HUES6 (cell line): ENCODE measurements at regions not wholly inside any gene's neighbourhood (a gene's known extent, or its start where the extent isn't known, plus 50 kb on each side); places are given as distances from the start of the nearest gene placed in this dataset.

Source experiments
- H3K27ac ChIP-seq: 2 replicates; pipeline ENCODE4 v1.7.0; 2013; ENCODE audit warnings: low read depth, mild to moderate bottlenecking, low read length, inconsistent platforms
- H3K27me3 ChIP-seq: 2 replicates; pipeline ENCODE4 v1.6.1; 2013; ENCODE audit warnings: low read length; ENCODE audit not compliant: control insufficient read depth, insufficient read depth
- H3K36me3 ChIP-seq: 2 replicates; pipeline ENCODE4 v1.6.1; 2013; ENCODE audit warnings: low read length; ENCODE audit not compliant: control insufficient read depth, insufficient read depth
- H3K4me1 ChIP-seq: 2 replicates; pipeline ENCODE4 v1.6.1; 2013; ENCODE audit warnings: low read length; ENCODE audit not compliant: control insufficient read depth, insufficient read depth
- H3K4me3 ChIP-seq: 2 replicates; pipeline ENCODE4 v1.5.1; 2013; ENCODE audit warnings: low read depth, low read length
- H3K9ac ChIP-seq: one replicate; pipeline ENCODE4 v1.6.1; 2013; ENCODE audit warnings: mild to moderate bottlenecking, low read length
- H3K9me3 ChIP-seq: 2 replicates; pipeline ENCODE4 v1.6.1; 2013; ENCODE audit warnings: low read depth, low read length; ENCODE audit not compliant: control insufficient read depth, insufficient read depth

DNA sequence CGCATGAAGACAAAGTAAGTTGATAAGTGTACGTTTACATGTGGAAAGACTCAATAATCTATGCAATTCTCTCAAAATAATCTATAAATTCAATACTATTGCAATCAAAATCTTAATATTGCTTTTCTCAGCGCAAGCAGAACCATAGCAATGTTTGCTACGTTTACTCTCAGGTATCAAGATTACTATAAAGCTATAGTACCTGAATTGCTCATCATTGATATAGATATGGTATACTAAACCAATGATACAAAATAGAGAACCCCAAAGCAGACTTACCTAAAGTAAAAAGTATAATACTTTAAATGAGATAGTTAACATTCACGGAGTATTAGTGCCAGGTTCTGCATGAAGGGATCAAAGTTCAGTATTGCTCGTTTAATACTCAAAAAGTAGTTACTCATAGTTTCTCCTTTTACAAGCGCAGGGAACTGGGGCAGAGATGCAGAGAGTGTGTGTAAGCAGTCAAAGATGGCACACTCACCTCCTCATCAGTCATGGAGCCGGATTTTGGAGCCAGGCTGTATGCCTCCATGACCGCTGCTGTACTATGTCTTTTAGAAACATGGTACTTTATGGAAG is 391.0 kb upstream of the ID2 start:
- Histone ChIP-seq H3K4me1 (no peaks in the 10 kb centered on the region), H3K9ac (no peak overlapping the region), H3K27me3 (no peaks in the 10 kb centered on the region; the same call in 1 of the 2 replicates), H3K27ac (no peak overlapping the region), H3K4me3 (no peak overlapping the region), H3K36me3 (no peaks in the 10 kb centered on the region), H3K9me3 (peaks cover 6% of the 10 kb centered on the region; the same call in 1 of the 2 replicates)

DNA sequence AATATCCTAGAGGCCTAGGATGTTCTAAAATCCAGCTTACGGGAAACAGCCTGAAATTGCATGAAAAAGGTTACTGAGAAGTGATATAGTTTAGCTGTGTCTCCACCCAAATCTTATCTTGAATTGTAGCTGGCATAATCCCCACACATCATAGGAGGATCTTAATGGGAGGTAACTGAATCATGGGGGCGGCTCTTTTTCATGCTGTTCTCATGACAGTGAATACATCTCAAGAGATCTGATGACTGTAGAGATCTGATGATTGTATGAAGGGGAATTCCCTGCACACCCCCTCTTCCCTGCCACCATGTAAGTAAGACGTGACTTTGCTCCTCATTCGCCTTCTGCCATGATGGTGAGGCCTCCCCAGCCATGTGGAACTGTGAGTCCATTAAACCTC is 385.6 kb upstream of the ID2 start:
- H3K27me3 ChIP-seq, result no peaks in the 10 kb centered on the region; the same call in 1 of the 2 replicates
- no peak overlapping the region for H3K9ac ChIP-seq
- no peaks in the 10 kb centered on the region for H3K4me1 ChIP-seq
- H3K9me3 ChIP-seq, result peaks cover 6% of the 10 kb centered on the region; the same call in 1 of the 2 replicates
- no peak overlapping the region for H3K4me3 ChIP-seq
- H3K27ac ChIP-seq, result no peak overlapping the region
- no peaks in the 10 kb centered on the region for H3K36me3 ChIP-seq

DNA sequence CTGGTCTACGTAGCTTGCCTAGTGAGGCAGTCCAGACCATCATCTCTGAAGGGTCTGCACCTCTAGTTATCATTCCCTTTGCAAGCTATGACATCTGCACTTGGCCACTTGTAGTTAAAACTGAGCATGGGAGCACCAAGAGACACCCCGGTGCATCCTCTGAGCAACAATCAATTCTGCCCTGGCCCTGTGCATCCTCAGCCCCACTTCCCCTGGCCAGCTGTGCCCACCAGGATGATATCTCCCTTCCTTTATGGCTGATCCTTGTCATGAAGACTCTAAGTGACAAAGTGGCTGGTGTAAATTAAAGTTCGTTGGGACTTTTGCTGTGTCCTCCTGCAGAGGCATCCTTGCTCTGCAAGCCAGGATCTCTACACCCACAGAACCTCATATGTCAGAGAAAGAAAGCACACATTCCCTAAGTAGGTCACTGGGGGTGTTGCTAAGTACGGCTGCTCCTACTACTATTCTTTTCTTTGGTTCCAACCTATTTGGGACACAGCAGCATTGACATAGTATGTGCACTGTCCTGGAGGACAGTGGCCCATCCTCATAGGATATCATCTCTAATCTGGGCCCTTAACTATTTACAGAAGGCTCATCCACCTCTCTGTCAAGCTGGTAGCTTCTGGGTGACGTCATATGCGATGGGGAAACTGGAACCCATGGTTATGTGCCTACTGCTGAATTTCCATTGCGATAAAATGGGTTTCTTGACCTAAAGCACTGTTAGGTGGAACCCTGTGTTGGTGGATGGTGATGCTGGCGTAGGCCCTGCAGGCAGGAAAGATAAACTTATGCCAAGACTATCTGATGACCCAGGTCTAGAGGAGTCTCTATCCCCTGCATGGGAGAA is 384.3 kb upstream of the ID2 start:
- H3K9me3 ChIP-seq, result peaks cover 6% of the 10 kb centered on the region; the same call in 1 of the 2 replicates
- no peak overlapping the region for H3K27ac ChIP-seq
- H3K36me3 ChIP-seq, result no peaks in the 10 kb centered on the region
- peaks cover 6% of the 10 kb centered on the region for H3K4me1 ChIP-seq
- H3K27me3 ChIP-seq, result no peaks in the 10 kb centered on the region; the same call in 1 of the 2 replicates
- H3K4me3 ChIP-seq, result no peak overlapping the region
- H3K9ac ChIP-seq, result no peak overlapping the region

DNA sequence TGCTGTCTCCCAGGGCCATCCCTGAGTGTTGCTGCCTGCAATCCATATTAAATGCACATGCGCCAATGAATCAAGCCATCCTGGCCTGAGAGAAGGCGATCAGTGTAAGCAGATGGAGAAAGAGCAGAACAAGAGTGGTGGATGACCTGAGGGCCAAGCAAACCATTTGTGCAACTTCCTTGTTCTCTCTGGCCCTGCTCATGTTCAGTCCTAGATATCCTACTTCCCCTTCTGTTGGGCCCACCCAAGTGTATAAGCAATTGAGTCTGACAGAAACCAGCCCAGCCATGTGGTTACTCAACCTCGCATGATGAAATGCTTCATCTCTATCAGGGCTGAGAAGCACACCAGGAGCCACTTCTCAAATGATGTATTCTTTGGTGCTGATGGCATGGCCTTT is 383.1 kb upstream of the ID2 start:
- Histone ChIP-seq H3K9me3 (no peaks in the 10 kb centered on the region), H3K4me1 (peaks cover 6% of the 10 kb centered on the region), H3K27ac (no peak overlapping the region), H3K9ac (no peak overlapping the region), H3K27me3 (no peaks in the 10 kb centered on the region; the same call in 1 of the 2 replicates), H3K36me3 (no peaks in the 10 kb centered on the region), H3K4me3 (no peak overlapping the region)

DNA sequence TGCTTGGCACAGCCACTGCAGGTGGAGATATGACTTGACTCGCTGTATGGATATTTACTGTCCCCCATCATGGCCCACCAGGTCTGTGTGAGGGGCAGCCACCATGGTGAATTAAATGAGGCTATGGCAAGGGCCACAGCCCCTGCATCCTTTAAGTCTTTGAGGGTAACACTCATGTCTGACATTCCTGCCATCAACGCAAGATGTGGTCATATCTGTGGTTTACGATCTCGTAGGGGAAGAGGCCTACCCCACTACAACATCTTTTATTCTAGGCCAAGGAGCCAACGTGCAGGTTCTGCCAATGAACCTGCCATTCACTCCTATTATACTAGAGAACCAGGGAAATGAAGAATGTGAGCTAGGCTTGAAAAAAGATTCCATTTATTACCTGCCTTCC is 381.6 kb upstream of the ID2 start:
- no peak overlapping the region for H3K27ac ChIP-seq
- H3K36me3 ChIP-seq, result no peaks in the 10 kb centered on the region
- peaks cover 6% of the 10 kb centered on the region for H3K4me1 ChIP-seq
- no peak overlapping the region for H3K9ac ChIP-seq
- no peaks in the 10 kb centered on the region for H3K9me3 ChIP-seq
- no peaks in the 10 kb centered on the region for H3K27me3 ChIP-seq
- H3K4me3 ChIP-seq, result no peak overlapping the region

DNA sequence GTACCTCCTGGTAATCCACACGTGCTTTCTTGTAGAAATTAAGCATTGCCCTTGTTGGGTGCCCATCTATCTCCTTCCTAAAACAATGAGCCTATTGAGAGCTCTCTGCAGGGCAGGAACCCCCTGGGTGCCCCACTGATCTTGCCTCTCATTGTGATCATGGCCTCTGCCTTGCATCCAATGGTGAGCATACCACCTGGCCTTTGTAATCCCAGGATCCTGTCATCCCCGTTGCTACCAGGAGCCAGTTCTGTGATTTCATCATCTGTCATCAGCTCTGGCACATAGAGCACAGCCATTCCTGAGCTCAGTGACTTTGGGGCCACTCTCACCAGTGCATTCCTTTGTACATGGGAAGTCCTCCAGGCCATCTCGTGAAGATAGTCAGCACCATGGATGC is 381.0 kb upstream of the ID2 start:
- H3K36me3 ChIP-seq, result no peaks in the 10 kb centered on the region
- no peaks in the 10 kb centered on the region for H3K27me3 ChIP-seq
- H3K27ac ChIP-seq, result no peak overlapping the region
- H3K4me3 ChIP-seq, result no peak overlapping the region
- no peaks in the 10 kb centered on the region for H3K9me3 ChIP-seq
- peaks cover 6% of the 10 kb centered on the region for H3K4me1 ChIP-seq
- no peak overlapping the region for H3K9ac ChIP-seq

DNA sequence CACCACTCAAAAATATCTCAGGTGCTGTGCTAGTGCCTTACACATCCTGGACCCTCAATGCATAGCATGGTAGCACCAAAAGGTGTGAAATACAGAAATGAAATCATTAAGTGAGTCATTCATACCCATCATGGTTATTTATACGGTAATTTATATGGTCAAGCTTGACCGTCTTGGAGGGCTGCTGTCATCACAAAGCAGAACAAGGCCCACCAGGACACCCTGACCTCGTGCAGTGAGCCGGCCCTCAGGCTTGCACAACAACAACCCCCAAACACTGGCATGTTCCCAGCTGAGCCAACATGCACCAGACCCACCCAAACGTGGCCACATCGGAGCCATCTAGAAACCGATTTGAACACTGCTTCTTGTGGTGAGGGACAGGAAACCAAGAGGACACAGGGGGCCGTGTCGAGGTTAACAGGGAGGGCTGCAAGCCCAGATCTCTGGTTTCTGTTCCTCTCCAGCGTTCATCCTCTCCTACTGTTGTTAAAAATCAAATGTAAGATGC is 378.5 kb upstream of the ID2 start:
- no peaks in the 10 kb centered on the region for H3K27me3 ChIP-seq
- no peaks in the 10 kb centered on the region for H3K36me3 ChIP-seq
- H3K9ac ChIP-seq, result no peak overlapping the region
- H3K4me1 ChIP-seq, result peaks cover 13% of the 10 kb centered on the region
- H3K4me3 ChIP-seq, result no peak overlapping the region
- no peak overlapping the region for H3K27ac ChIP-seq
- H3K9me3 ChIP-seq, result no peaks in the 10 kb centered on the region

DNA sequence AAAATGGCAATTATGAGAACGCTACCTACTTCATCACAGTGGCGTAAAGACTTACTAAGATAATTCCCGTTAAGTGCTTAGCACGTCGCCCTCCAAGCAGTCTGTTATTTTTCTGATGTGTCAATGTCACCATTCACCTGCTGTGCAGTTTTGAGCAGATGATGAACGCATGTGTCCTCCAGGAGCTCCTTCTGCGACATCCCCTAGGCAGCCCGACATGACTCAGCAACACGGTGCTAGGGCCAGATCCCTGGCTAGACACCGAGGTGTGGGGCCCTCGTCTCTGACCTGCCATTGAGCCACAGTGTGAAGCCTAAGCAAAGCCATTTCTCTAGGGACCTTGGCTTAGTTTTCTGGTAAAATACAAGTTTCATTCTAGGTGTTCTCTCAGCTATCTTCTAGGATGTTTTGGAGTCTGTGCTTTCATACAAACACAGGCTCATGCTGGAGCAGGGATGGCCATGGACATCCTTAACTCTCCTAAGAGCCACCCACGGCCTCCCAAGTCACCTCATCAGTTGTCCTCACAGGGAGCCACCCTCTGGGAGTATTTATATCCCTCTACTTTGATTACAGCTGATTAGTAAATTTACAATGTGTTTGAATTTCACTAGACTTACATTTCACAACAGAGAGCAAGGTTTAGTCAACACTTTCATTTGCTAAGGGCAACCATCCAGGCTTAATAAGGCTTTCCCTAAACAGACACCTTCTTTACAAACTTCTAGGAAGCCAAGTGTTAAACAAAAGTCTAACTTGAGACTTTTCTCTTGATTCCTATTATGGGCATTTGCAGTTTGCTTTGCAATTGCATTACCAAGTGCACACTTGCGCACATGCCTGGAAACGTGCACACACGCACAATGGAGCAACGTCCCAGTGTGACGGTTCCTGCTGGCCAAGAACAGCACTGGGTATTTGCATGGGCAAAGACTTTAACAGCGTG is 376.8 kb upstream of the ID2 start:
- H3K4me3 ChIP-seq, result no peak overlapping the region
- H3K27ac ChIP-seq, result no peak overlapping the region
- H3K9ac ChIP-seq, result no peak overlapping the region
- H3K36me3 ChIP-seq, result no peaks in the 10 kb centered on the region
- no peaks in the 10 kb centered on the region for H3K27me3 ChIP-seq
- peaks cover 24% of the 10 kb centered on the region for H3K4me1 ChIP-seq
- H3K9me3 ChIP-seq, result no peaks in the 10 kb centered on the region

DNA sequence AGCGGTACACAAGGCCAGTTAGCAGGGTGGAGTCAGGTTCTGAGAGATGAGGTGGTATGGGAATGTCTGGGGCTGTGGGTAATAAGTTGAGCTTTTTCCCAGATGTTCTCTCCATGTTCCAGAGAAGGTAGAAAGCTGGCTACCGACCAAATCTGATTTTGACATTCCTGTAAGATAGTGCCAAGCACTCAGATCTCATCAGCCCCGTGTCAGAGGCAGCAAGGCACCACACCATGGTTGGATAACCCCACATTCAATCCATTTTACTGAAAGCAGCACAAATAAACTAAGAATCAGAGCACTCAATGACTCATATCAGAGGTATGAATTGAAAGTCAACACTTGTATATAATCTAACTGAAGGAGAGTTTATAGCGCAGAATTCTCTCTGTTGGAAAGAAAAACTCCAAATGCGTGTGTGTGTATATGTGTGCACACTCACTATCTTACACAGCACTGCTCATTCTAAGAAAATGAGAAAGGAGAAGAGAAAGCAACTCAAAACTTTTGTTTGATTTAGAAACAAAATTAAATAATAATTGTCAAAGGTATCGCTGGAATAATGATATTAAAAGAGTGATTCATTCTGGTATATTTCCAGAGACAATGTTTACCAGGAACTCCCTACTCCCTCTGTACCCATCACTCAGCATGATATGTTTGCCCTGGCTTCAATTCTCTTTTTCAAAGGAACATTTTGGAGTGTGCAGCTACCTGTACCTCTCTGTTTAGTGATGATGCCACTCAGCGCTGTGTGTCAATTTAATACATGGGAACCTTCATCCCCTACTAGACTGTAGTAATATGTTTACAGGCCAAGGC is 375.1 kb upstream of the ID2 start:
- Histone ChIP-seq H3K9ac (no peak overlapping the region), H3K4me3 (no peak overlapping the region), H3K27ac (no peak overlapping the region), H3K27me3 (no peaks in the 10 kb centered on the region), H3K9me3 (no peaks in the 10 kb centered on the region), H3K4me1 (peaks cover 23% of the 10 kb centered on the region), H3K36me3 (no peaks in the 10 kb centered on the region)

DNA sequence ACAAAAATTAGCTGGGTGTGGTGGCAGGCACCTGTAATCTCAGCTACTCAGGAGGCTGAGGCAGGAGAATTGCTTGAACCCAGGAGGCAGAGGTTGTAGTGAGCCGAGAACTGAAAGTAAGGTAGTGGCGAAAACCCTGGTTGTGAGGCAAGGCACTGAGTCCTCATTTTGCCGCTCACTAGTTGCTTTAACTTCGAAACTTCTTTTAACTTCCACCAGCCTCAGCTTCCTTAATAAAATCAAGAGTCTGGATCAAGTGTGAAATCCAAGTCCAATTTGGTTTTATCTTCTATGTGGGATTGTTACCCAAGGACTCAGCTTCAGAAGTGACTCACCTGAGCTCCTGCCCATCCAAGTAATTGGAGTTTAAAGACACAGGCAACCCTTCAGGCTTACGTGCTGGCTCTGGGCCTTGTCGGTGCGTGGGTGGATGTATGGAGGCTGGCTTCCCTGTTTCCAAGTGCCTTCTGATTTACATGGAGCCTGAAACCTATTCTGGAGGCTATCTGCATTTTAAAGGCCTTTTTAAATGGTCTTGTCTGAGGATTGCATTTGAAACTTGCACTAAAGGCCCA is 374.2 kb upstream of the ID2 start:
- H3K27me3 ChIP-seq, result no peaks in the 10 kb centered on the region
- no peaks in the 10 kb centered on the region for H3K36me3 ChIP-seq
- H3K4me1 ChIP-seq, result peaks cover 22% of the 10 kb centered on the region
- no peak overlapping the region for H3K27ac ChIP-seq
- no peak overlapping the region for H3K4me3 ChIP-seq
- no peaks in the 10 kb centered on the region for H3K9me3 ChIP-seq
- H3K9ac ChIP-seq, result no peak overlapping the region
